ENCODE measurements at regions not wholly inside any gene's neighbourhood (a gene's known extent, or its start where the extent isn't known, plus 50 kb on each side); places are given as distances from the start of the nearest gene placed in this dataset.
"Not testable (repeated sequence)": the region's sequence is repeated elsewhere in the genome, so short reads cannot be mapped to it uniquely, and the experiment has no call there.

DNA sequence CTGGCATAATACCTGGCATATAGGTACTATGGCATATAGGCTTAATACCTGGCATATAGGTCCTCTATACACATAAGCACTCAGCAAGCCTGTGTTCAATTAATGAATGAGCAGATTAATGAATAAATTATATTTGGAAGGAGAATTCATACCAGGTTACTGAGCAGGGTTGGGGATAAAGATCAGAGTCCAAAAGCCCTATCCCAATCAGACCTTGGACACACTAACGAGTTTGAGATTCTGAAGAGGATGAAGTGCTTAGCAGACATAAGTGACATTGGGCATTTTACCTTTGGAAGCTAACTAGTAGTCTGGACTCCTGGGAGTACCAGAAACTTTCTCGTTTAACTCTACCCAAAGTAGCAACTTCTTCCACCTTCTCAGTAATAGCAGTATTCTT, 63.3 kb upstream of the ARHGAP29 start:
- in situ Hi-C loops (cut with MboI; ENCODE audit: low sequenced_read_pairs in 4 of 4) (no loop called here), intact Hi-C loops (cut with DNase I; ENCODE audit: low total_unique reads) (no loop called here)
- no peaks in the 10 kb centered on the region for H3K9me3 ChIP-seq
- H3K27me3 ChIP-seq, result no peaks in the 10 kb centered on the region
- DNase-seq (no peak), ATAC-seq (no peak)
- H3K4me3 ChIP-seq, result no peak overlapping the region
- H3K27ac ChIP-seq, result peak overlapping the region; percentile 16 to 72 (median 60)
- no peaks in the 10 kb centered on the region for H3K36me3 ChIP-seq
- peaks cover 13 to 30% of the 10 kb centered on the region in 2 donors for H3K4me1 ChIP-seq
- TF ChIP-seq, protein P1, sequence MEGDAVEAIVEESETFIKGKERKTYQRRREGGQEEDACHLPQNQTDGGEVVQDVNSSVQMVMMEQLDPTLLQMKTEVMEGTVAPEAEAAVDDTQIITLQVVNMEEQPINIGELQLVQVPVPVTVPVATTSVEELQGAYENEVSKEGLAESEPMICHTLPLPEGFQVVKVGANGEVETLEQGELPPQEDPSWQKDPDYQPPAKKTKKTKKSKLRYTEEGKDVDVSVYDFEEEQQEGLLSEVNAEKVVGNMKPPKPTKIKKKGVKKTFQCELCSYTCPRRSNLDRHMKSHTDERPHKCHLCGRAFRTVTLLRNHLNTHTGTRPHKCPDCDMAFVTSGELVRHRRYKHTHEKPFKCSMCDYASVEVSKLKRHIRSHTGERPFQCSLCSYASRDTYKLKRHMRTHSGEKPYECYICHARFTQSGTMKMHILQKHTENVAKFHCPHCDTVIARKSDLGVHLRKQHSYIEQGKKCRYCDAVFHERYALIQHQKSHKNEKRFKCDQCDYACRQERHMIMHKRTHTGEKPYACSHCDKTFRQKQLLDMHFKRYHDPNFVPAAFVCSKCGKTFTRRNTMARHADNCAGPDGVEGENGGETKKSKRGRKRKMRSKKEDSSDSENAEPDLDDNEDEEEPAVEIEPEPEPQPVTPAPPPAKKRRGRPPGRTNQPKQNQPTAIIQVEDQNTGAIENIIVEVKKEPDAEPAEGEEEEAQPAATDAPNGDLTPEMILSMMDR (IDR thresholded peaks at IDR 0.05 in 4 of 5, conservative IDR thresholded peaks at IDR 0.05 in 1 of 5), result no peak
- no peak for TF ChIP-seq POLR2A (IDR thresholded peaks at IDR 0.05)

DNA sequence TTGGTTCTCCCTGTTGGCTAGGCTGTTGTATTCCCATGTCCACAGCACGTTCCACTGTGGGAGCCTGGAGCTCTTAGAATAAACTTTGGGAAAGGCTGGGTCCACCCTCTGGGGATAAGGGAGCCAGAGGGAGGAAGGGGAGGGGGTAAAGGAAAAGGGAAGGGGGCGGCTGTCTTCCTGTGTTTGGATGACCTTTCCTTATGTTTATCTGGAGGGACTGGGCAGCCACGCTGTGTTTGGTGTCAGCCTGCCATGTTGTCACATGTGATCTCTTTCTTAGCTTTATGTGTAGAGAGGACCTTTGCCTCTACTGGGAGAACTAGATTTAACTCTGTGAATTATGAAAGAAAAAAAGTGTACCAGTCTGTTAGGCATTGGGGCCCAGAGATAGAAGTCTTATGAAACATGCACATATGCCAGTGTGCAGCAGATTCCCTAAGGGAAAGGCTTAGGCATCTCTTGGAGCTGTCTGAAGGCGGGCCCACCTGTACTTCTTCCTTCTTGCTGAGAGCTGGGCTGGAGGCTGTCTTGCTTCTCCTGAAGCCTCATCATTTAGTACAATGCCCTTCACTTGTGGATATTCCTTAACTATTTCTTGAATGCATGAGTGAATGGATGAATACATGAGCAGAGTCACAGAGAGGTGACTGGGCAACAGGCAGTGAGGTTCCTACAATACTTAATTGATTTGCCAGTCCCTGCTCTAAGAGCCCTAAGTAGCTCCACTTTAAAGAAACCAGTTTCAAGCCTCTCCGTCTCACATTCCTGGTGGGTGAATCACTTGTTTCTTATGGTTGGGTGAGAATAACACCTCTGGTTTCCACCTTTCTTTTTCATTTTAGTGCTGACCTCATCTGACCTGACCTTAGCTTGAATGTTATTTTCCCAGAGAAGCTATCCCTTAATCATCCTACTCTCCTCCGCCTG, 62.5 kb upstream of the ARHGAP29 start:
- Histone ChIP-seq H3K4me3 (no peak overlapping the region), H3K36me3 (no peaks in the 10 kb centered on the region), H3K9me3 (no peaks in the 10 kb centered on the region), H3K27ac (peak overlapping the region; percentile 42 to 72 (median 60)), H3K27me3 (no peaks in the 10 kb centered on the region), H3K4me1 (peaks cover 13 to 30% of the 10 kb centered on the region in 2 donors)
- intact Hi-C loops (cut with DNase I; ENCODE audit: low total_unique reads), result loop anchor here (5.0 kb wide), 1 partner anchor 53 kb away; no protein-coding TSS in a partner anchor
- no peak for ATAC-seq
- in situ Hi-C loops (cut with MboI; ENCODE audit: low sequenced_read_pairs in 4 of 4), result no loop called here
- TF ChIP-seq, protein P1 (IDR thresholded peaks at IDR 0.05 in 4 of 5, conservative IDR thresholded peaks at IDR 0.05 in 1 of 5), result no peak
- TF ChIP-seq POLR2A (IDR thresholded peaks at IDR 0.05), result no peak
- DNase-seq, result no peak

DNA sequence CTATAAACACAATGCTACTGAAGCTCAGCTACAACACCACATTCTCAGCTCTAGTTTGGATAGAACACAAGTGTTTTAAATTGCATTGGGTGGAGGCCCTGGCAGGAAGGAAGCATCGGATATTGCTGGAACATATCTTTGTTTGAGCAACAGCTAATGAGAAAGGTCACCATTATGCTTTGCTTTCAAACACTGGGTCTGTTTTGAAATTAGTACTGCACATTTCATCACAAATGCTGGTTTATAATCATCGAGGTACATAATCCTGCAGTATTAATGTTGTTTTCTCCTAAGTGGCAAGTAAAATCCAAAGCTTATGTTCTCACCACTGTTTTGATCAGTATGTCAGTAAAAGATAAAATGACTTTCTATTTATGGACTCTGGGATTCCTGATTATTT, 61.5 kb upstream of the ARHGAP29 start:
- Histone ChIP-seq H3K27me3 (no peaks in the 10 kb centered on the region), H3K9me3 (no peaks in the 10 kb centered on the region), H3K27ac (peak overlapping the region; percentile 42 to 72 (median 60)), H3K4me1 (peaks cover 13 to 30% of the 10 kb centered on the region in 2 donors), H3K4me3 (no peak overlapping the region), H3K36me3 (no peaks in the 10 kb centered on the region)
- ATAC-seq, result peak; percentile 82 to 86
- intact Hi-C loops (cut with DNase I; ENCODE audit: low total_unique reads), result loop anchor here (5.0 kb wide), 1 partner anchor 52 kb away; no protein-coding TSS in a partner anchor
- peak in 1 of 2 donors; percentile 40 for DNase-seq
- TF ChIP-seq, protein P1 (IDR thresholded peaks at IDR 0.05 in 4 of 5, conservative IDR thresholded peaks at IDR 0.05 in 1 of 5), result no peak
- TF ChIP-seq POLR2A (IDR thresholded peaks at IDR 0.05), result no peak
- in situ Hi-C loops (cut with MboI; ENCODE audit: low sequenced_read_pairs in 4 of 4), result no loop called here

DNA sequence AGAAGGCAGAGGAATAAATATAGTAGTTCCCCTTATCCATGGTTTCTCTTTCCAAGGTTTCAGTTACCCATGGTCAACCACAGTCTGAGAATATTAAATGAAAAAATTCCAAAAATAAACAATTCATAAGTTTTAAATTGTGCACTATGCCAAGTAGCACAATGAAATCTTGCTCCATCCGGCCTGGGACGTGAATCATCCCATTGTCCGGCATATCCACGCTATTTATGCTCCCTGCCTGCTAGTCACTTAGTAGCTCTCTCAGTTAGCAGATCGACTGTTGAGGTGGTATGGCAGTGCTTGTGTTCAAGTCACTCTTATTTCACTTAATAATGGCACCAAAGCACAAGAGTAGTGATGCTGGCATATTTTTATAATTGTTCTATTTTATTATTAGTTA, 58.6 kb upstream of the ARHGAP29 start:
- no peak overlapping the region for H3K4me3 ChIP-seq
- ATAC-seq (peak; percentile 44 to 57), DNase-seq (no peak)
- no peaks in the 10 kb centered on the region for H3K36me3 ChIP-seq
- peak overlapping the region in 3 of 4 donors; percentile 42 to 63 (median 53) for H3K27ac ChIP-seq
- peaks cover 13 to 28% of the 10 kb centered on the region in 2 donors for H3K4me1 ChIP-seq
- intact Hi-C loops (cut with DNase I; ENCODE audit: low total_unique reads), result loop anchor here (5.0 kb wide), 1 partner anchor 49 kb away; no protein-coding TSS in a partner anchor
- no peaks in the 10 kb centered on the region for H3K9me3 ChIP-seq
- H3K27me3 ChIP-seq, result no peaks in the 10 kb centered on the region
- in situ Hi-C loops (cut with MboI; ENCODE audit: low sequenced_read_pairs in 4 of 4), result no loop called here
- TF ChIP-seq, protein P1 (IDR thresholded peaks at IDR 0.05 in 4 of 5, conservative IDR thresholded peaks at IDR 0.05 in 1 of 5), result no peak
- TF ChIP-seq POLR2A (IDR thresholded peaks at IDR 0.05), result no peak

DNA sequence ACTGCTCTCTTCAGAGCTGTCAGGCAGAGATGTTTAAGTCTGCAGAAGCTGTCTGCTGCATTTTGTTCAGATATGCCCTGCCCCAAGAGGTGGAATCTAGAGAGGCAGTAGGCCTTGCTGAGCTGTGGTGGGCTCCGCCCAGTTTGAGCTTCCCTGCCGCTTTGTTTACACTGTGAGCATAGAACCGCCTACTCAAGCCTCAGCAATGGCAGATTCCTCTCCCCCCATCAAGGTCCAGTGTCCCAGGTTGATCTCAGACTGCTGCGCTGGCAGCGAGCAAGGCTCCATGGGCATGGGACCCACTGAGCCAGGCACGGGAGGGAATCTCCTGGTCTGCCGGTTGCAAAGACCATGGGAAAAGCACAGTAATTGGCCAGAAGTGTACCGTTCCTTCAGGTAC, 55.6 kb upstream of the ARHGAP29 start:
- H3K4me1 ChIP-seq; intact Hi-C loops (cut with DNase I; ENCODE audit: low total_unique reads); ATAC-seq; in situ Hi-C loops (cut with MboI; ENCODE audit: low sequenced_read_pairs in 4 of 4); H3K36me3 ChIP-seq; H3K9me3 ChIP-seq; H3K4me3 ChIP-seq; H3K27ac ChIP-seq; DNase-seq; H3K27me3 ChIP-seq: not testable (repeated sequence)

DNA sequence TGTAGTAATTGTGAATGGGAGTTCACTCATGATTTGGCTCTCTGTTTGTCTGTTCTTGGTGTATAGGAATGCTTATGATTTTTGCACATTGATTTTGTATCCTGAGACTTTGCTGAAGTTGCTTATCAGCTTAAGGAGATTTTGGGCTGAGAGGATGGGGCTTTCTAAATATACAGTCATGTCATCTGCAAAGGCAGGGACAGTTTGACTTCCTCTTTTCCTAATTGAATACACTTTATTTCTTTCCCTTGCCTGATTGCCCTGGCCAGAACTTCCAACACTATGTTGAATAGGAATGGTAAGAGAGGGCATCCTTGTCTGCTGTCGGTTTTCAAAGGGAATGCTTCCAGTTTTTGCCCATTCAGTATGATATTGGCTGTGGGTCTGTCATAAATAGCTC, 51.9 kb upstream of the ARHGAP29 start:
- H3K36me3 ChIP-seq; H3K4me1 ChIP-seq; H3K27me3 ChIP-seq; H3K4me3 ChIP-seq; intact Hi-C loops (cut with DNase I; ENCODE audit: low total_unique reads); ATAC-seq; H3K27ac ChIP-seq; H3K9me3 ChIP-seq; in situ Hi-C loops (cut with MboI; ENCODE audit: low sequenced_read_pairs in 4 of 4); DNase-seq: not testable (repeated sequence)

Measured in gastrocnemius medialis (tissue), 4 donors.